ENCODE measurements at regions not wholly inside any gene's neighbourhood (a gene's known extent, or its start where the extent isn't known, plus 50 kb on each side); places are given as distances from the start of the nearest gene placed in this dataset.

GRCh38 chr14:49975799-49976198 is 82.9 kb downstream of the ARF6 start:
- Histone ChIP-seq H3K36me3 (ENCODE audit: control insufficient read depth in 4 of 4, insufficient read depth in 3 of 4, low read depth in 1 of 4, low read length in 3 of 4) (no peaks in the 10 kb centered on the region), H3K27me3 (ENCODE audit: control insufficient read depth in 4 of 4, insufficient read depth in 4 of 4, low read length in 3 of 4) (no peaks in the 10 kb centered on the region), H3K9ac (ENCODE audit: low read depth in 1 of 2, low read length in 2 of 2) (no peak overlapping the region), H3K4me3 (ENCODE audit: low read depth in 1 of 3, low read length in 3 of 3) (no peak overlapping the region), H3K27ac (ENCODE audit: low read depth in 1 of 2, low read length in 2 of 2) (no peak overlapping the region), H3K4me1 (ENCODE audit: control insufficient read depth in 4 of 4, insufficient read depth in 4 of 4, low read length in 3 of 4) (peaks cover 11 to 20% (median 17%) of the 10 kb centered on the region in 4 donors), H3K9me3 (ENCODE audit: control insufficient read depth in 4 of 4, low read length in 3 of 4) (no peaks in the 10 kb centered on the region)
- no peak for DNase-seq (ENCODE audit: low spot score)
- 78% methylated on average over 3 of the region's 3 CpGs for WGBS
- TF ChIP-seq HNF4A (conservative IDR thresholded peaks at IDR 0.05) (peak in 1 of 2 donors; percentile 22), YY1 (IDR thresholded peaks at IDR 0.05) (no peak)

GRCh38 chr14:49977126-49977841 is 84.4 kb downstream of the ARF6 start:
- H3K4me1 ChIP-seq (ENCODE audit: control insufficient read depth in 4 of 4, insufficient read depth in 4 of 4, low read length in 3 of 4): peaks cover 6 to 13% (median 9%) of the 10 kb centered on the region in 4 donors
- WGBS: 91% methylated on average over 5 of the region's 5 CpGs
- H3K27ac ChIP-seq (ENCODE audit: low read depth in 1 of 2, low read length in 2 of 2): no peak overlapping the region

GRCh38 chr14:49980027-49980426 is 87.1 kb downstream of the ARF6 start:
- H3K4me3 ChIP-seq (ENCODE audit: low read depth in 1 of 3, low read length in 3 of 3): no peak overlapping the region
- no peak overlapping the region for H3K9ac ChIP-seq (ENCODE audit: low read depth in 1 of 2, low read length in 2 of 2)
- DNase-seq (ENCODE audit: low spot score): no peak
- H3K4me1 ChIP-seq (ENCODE audit: control insufficient read depth in 4 of 4, insufficient read depth in 4 of 4, low read length in 3 of 4): peaks cover 0 to 6% (median 0%) of the 10 kb centered on the region in 4 donors
- no peaks in the 10 kb centered on the region for H3K27me3 ChIP-seq (ENCODE audit: control insufficient read depth in 4 of 4, insufficient read depth in 4 of 4, low read length in 3 of 4)
- no peaks in the 10 kb centered on the region for H3K36me3 ChIP-seq (ENCODE audit: control insufficient read depth in 4 of 4, insufficient read depth in 3 of 4, low read depth in 1 of 4, low read length in 3 of 4)
- TF ChIP-seq FOXA1 (IDR thresholded peaks at IDR 0.05) (no peak), SP1 (IDR thresholded peaks at IDR 0.05) (no peak), REST (IDR thresholded peaks at IDR 0.05) (no peak), MAX (IDR thresholded peaks at IDR 0.05) (no peak), CTCF (IDR thresholded peaks at IDR 0.05; ENCODE audit: low read depth, low read length, missing input control) (no peak), YY1 (IDR thresholded peaks at IDR 0.05) (no peak), HNF4A (conservative IDR thresholded peaks at IDR 0.05) (no peak), RXRA (IDR thresholded peaks at IDR 0.05) (no peak), GABPA (IDR thresholded peaks at IDR 0.05 in 1 of 2, conservative IDR thresholded peaks at IDR 0.05 in 1 of 2) (no peak), JUND (IDR thresholded peaks at IDR 0.05) (no peak), NR2F2 (IDR thresholded peaks at IDR 0.05) (no peak), HNF4G (IDR thresholded peaks at IDR 0.05) (no peak), TAF1 (conservative IDR thresholded peaks at IDR 0.05) (no peak), EGR1 (IDR thresholded peaks at IDR 0.05; ENCODE audit: low read depth in 2 of 2) (no peak), FOXA2 (IDR thresholded peaks at IDR 0.05) (no peak)
- H3K27ac ChIP-seq (ENCODE audit: low read depth in 1 of 2, low read length in 2 of 2): no peak overlapping the region
- H3K9me3 ChIP-seq (ENCODE audit: control insufficient read depth in 4 of 4, low read length in 3 of 4): no peaks in the 10 kb centered on the region

More at GRCh38 chr14:49977126-49977841, 84.4 kb downstream of the ARF6 start:
- no peaks in the 10 kb centered on the region for H3K9me3 ChIP-seq (ENCODE audit: control insufficient read depth in 4 of 4, low read length in 3 of 4)
- no peaks in the 10 kb centered on the region for H3K36me3 ChIP-seq (ENCODE audit: control insufficient read depth in 4 of 4, insufficient read depth in 3 of 4, low read depth in 1 of 4, low read length in 3 of 4)
- no peak for TF ChIP-seq RAD21 (IDR thresholded peaks at IDR 0.05)
- TF ChIP-seq YY1 (IDR thresholded peaks at IDR 0.05): no peak
- no peak for TF ChIP-seq TAF1 (conservative IDR thresholded peaks at IDR 0.05)
- H3K9ac ChIP-seq (ENCODE audit: low read depth in 1 of 2, low read length in 2 of 2): no peak overlapping the region
- no peak overlapping the region for H3K4me3 ChIP-seq (ENCODE audit: low read depth in 1 of 3, low read length in 3 of 3)
- DNase-seq (ENCODE audit: low spot score): no peak
- no peaks in the 10 kb centered on the region for H3K27me3 ChIP-seq (ENCODE audit: control insufficient read depth in 4 of 4, insufficient read depth in 4 of 4, low read length in 3 of 4)
